ENCODE measurements at regions not wholly inside any gene's neighbourhood (a gene's known extent, or its start where the extent isn't known, plus 50 kb on each side); places are given as distances from the start of the nearest gene placed in this dataset.

- no peak for TF ChIP-seq CTCF (IDR thresholded peaks at IDR 0.05)
- no peak for TF ChIP-seq POLR2A (IDR thresholded peaks at IDR 0.05)
Measured at GRCh38 chr20:61067221-61067620, 184.8 kb upstream of the CDH4 start.

Measured in uterus (tissue), 2 donors.